KMS-11 (cell line): ENCODE measurements at regions not wholly inside any gene's neighbourhood (a gene's known extent, or its start where the extent isn't known, plus 50 kb on each side); places are given as distances from the start of the nearest gene placed in this dataset.

Source experiments
- H2AFZ ChIP-seq: fragments of 200-600 bp; sonication (generic); 2 replicates; pipeline ENCODE4 v1.6.1; 2016; ENCODE audit warnings: antibody characterized with exemption, mixed run types, low read depth
- H3K27ac ChIP-seq: fragments of 200-600 bp; sonication (generic); 2 replicates; pipeline ENCODE4 v1.6.1; 2016; ENCODE audit warnings: mild to moderate bottlenecking, mixed run types
- H3K27me3 ChIP-seq: fragments of 200-600 bp; sonication (generic); 2 replicates; pipeline ENCODE4 v1.6.1; 2017; ENCODE audit warnings: mild to moderate bottlenecking, low read depth, mixed run types, moderate library complexity; ENCODE audit not compliant: insufficient read depth
- H3K36me3 ChIP-seq: fragments of 200-600 bp; sonication (generic); 2 replicates; pipeline ENCODE4 v1.6.1; 2017; ENCODE audit warnings: mild to moderate bottlenecking, mixed run types; ENCODE audit not compliant: insufficient read depth
- H3K4me1 ChIP-seq: fragments of 200-600 bp; sonication (generic); 2 replicates; pipeline ENCODE4 v1.6.1; 2016; ENCODE audit warnings: mild to moderate bottlenecking, low read depth, mixed run types; ENCODE audit not compliant: poor library complexity, severe bottlenecking
- H3K4me2 ChIP-seq: fragments of 200-600 bp; sonication (generic); 2 replicates; pipeline ENCODE4 v1.7.0; 2016; ENCODE audit warnings: mild to moderate bottlenecking, mixed run types
- H3K4me3 ChIP-seq: fragments of 200-600 bp; sonication (generic); IDR thresholded peaks from 2 replicates; pipeline ENCODE4 v1.6.1; 2017; ENCODE audit warnings: low read depth, low read length, mixed read lengths; ENCODE audit not compliant: insufficient read depth
- H3K79me2 ChIP-seq: fragments of 200-600 bp; sonication (generic); 2 replicates; pipeline ENCODE4 v1.6.1; 2016; ENCODE audit warnings: low read depth, mixed run types; ENCODE audit not compliant: insufficient read depth
- H3K9ac ChIP-seq: fragments of 200-600 bp; sonication (generic); 2 replicates; pipeline ENCODE4 v1.6.1; 2016; ENCODE audit warnings: mild to moderate bottlenecking, mixed run types
- H4K20me1 ChIP-seq: fragments of 200-600 bp; sonication (generic); 2 replicates; pipeline ENCODE4 v1.6.1; 2016; ENCODE audit warnings: mild to moderate bottlenecking, mixed run types; ENCODE audit not compliant: insufficient read depth
- TF ChIP-seq, protein P1 (sequence below): fragments of 200-600 bp; sonication (generic); conservative IDR thresholded peaks from 2 replicates; pipeline ENCODE4 v1.6.1; 2017; ENCODE audit warnings: low read depth, mild to moderate bottlenecking, antibody characterized with exemption, low read length, moderate library complexity, mixed read lengths

DNA sequence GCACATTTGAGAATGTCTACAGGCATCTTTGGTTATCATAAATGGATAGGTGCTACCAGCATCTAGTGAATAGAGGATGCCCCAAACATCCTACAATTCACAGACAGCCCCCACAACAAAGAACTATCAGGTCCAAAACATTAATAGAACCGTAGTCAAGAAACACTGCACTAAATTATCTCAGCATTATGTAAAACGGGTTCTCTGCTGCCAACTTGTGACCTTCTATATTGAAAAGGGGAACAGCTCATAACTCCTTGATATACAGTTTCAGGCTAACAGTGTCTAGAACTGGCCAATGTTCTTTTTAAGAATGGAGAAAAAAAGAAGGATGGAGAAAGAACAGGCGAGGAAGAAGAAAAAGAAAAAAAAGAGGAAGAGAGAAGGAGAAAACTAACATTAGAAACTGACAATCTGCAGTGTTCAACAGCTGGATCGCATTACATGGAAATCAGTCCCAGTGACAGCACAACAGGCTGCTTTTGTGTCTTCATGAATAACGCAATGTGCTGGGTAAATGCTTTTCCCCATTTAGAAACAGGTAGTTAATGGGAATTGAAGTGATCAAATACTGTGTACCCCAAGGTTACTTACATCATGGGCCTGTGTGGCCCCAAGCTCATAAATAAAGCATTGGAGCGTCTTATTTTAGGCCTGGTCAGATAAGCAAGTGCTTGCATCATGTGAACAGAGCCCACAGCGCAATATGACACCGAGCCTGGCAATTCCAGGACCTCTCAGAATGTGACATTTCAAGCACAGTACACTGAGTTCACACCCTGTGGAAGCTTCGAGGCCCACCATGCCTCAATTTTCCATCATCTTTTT, 339.5 kb downstream of the DHX15 start:
- no peaks in the 10 kb centered on the region for H3K79me2 ChIP-seq
- H2AFZ ChIP-seq, result no peak overlapping the region
- H3K36me3 ChIP-seq, result no peaks in the 10 kb centered on the region
- H3K27ac ChIP-seq, result no peak overlapping the region
- H3K9ac ChIP-seq, result no peak overlapping the region
- no peaks in the 10 kb centered on the region for H3K27me3 ChIP-seq
- no peak overlapping the region for H3K4me3 ChIP-seq
- no peaks in the 10 kb centered on the region for H4K20me1 ChIP-seq
- no peaks in the 10 kb centered on the region for H3K4me1 ChIP-seq
- no peak overlapping the region for H3K4me2 ChIP-seq
- TF ChIP-seq, protein P1, sequence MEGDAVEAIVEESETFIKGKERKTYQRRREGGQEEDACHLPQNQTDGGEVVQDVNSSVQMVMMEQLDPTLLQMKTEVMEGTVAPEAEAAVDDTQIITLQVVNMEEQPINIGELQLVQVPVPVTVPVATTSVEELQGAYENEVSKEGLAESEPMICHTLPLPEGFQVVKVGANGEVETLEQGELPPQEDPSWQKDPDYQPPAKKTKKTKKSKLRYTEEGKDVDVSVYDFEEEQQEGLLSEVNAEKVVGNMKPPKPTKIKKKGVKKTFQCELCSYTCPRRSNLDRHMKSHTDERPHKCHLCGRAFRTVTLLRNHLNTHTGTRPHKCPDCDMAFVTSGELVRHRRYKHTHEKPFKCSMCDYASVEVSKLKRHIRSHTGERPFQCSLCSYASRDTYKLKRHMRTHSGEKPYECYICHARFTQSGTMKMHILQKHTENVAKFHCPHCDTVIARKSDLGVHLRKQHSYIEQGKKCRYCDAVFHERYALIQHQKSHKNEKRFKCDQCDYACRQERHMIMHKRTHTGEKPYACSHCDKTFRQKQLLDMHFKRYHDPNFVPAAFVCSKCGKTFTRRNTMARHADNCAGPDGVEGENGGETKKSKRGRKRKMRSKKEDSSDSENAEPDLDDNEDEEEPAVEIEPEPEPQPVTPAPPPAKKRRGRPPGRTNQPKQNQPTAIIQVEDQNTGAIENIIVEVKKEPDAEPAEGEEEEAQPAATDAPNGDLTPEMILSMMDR, result no peak

DNA sequence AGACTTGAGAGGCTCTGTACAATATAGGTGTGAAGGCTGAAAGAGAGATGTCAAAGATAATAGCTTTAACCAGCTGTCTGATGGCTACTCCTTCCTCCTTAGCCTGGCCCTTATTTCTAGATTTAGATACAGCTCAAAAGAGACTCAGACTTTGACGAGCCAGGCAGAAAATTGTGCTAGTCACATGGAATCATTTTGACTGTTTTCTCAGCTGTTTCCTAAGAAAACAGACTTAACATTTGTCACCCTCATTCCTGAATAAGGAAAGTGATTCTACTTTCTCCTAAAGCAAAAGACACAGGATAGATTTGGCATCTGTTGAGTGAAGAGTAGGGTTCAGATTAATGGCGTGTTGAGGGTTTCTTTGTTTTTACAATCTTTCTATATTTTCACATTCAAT, 340.7 kb downstream of the DHX15 start:
- Histone ChIP-seq H2AFZ (no peak overlapping the region), H4K20me1 (no peaks in the 10 kb centered on the region), H3K36me3 (no peaks in the 10 kb centered on the region), H3K4me1 (no peaks in the 10 kb centered on the region), H3K27ac (no peak overlapping the region), H3K4me2 (no peak overlapping the region), H3K79me2 (no peaks in the 10 kb centered on the region), H3K9ac (no peak overlapping the region), H3K4me3 (no peak overlapping the region), H3K27me3 (no peaks in the 10 kb centered on the region)
- TF ChIP-seq, protein P1, result no peak

DNA sequence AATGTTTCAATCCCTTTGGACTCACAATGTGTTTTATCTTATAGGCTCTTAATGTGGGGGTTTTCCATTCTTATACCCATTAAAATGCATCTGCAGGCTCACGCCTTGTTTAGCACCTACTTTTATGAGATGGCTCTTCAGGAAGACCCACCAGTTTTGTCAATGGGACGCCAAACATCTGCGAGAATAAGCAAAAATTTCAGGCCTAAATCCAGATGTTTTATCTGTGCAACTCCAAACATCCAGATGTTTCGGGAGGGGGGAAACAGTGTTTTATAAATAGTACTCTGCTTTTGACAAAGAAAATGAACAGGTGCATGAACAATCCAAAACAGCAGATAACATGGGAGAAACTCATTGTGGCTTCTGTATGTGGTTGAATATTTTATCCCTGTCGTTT, 342.8 kb downstream of the DHX15 start:
- H3K9ac ChIP-seq, result no peak overlapping the region
- no peak overlapping the region for H3K4me2 ChIP-seq
- H2AFZ ChIP-seq, result no peak overlapping the region
- no peak overlapping the region for H3K27ac ChIP-seq
- H3K27me3 ChIP-seq, result no peaks in the 10 kb centered on the region
- H3K79me2 ChIP-seq, result no peaks in the 10 kb centered on the region
- TF ChIP-seq, protein P1, result no peak
- H4K20me1 ChIP-seq, result no peaks in the 10 kb centered on the region
- H3K4me1 ChIP-seq, result no peaks in the 10 kb centered on the region
- no peaks in the 10 kb centered on the region for H3K36me3 ChIP-seq
- no peak overlapping the region for H3K4me3 ChIP-seq

DNA sequence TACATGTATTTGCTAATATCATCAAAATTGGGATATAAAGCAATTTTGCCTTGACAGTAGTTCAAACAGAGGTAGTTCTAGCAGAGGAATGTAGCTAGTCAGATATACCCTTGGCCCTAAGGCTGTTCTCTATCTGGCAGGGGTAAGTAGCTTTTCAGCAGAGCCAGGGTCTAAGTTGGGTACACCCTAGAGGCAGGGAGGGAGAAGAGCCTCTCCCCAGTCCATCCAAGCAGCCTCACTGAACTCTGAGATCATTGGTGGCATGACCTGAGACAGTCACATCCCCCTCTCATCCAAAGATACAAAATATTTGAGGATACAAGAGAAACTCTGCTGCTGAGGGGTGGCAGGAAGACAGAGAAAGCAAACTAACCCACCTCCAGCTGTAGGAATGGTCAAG, 343.7 kb downstream of the DHX15 start:
- no peaks in the 10 kb centered on the region for H3K27me3 ChIP-seq
- no peaks in the 10 kb centered on the region for H3K4me1 ChIP-seq
- H2AFZ ChIP-seq, result no peak overlapping the region
- H3K79me2 ChIP-seq, result no peaks in the 10 kb centered on the region
- H3K27ac ChIP-seq, result no peak overlapping the region
- no peak overlapping the region for H3K4me2 ChIP-seq
- H3K4me3 ChIP-seq, result no peak overlapping the region
- no peaks in the 10 kb centered on the region for H3K36me3 ChIP-seq
- TF ChIP-seq, protein P1, result no peak
- no peaks in the 10 kb centered on the region for H4K20me1 ChIP-seq
- no peak overlapping the region for H3K9ac ChIP-seq
